HT1080 (cell line): ENCODE measurements at regions not wholly inside any gene's neighbourhood (a gene's known extent, or its start where the extent isn't known, plus 50 kb on each side); places are given as distances from the start of the nearest gene placed in this dataset.

Experiments
- DNase-seq: peaks from one replicate; pipeline ENCODE4 v3.0.0-alpha.2; 2015; ENCODE audit warnings: low read depth

DNA sequence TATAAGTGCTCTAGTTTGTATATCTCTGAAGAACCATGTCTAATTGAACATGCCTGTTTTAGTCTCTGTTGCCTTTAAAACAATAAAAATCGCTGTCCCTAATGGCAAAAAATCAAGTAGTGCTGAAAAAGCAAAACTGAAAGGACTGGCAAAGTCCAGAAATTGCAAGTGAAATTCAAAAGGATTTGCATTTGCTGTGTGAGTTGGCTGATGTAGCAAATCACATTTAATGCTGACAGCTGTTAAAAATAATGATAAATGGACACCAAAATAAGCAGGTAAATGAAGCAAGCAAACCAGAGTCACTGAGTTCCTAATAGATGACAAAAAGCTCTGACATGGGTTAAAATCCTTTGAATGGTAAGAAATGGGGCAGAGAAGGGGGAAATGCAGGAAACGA lies 874.1 kb downstream of the GRM8 start:
- no peak for DNase-seq

DNA sequence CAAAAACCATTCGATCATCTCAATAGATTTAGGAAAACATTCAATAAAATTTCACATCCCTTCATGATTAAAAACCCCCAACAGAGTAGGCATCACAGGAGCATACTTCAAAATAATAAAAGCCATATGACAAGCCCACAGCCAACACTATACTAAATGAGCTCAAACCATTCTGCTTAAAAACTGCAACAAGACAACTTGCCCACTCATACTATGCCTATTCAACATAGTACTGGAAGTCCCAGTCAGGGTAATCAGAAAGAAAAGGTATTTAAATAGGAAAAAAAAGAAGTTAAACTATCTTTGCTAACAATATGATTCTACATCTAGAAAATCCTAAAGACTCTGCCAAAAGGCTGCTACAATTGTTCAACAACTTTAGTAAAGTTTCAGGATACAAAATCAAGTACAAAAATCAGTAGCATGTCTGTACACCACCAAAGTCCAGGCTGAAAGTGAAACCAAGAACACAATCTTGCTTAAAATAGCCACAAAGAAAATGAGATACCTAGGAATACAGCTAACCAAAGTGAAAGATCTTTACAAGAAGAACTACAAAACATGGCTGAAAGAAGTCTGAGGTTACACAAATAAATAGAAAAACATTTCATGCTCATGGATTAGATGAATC lies 882.6 kb downstream of the GRM8 start:
- no peak for DNase-seq

GRCh38 chr7:126362746-126363145 lies 890.0 kb downstream of the GRM8 start:
- no peak for DNase-seq

- no peak for DNase-seq
Observed at GRCh38 chr7:126361183-126361582, 891.6 kb downstream of the GRM8 start.

GRCh38 chr7:126339813-126340212 lies 912.9 kb downstream of the GRM8 start:
- DNase-seq, result no peak

DNA sequence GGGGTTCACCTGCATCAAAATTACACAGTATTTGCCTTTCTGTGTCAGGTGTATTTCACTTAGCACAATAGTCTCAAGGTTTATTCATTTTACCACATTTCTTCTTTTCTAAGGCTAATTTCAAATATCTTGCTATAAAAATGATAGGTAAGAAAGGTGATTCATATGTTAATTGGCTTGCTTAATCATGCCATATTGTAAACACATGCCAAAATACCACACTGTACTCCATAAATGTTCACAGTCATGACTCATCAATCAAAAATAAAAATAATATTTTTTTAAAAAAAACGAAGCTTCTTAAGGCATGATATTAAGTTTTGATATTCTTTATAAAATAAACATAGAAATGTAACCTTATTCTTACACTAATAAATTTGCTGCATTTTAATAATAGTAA lies 947.1 kb downstream of the GRM8 start:
- no peak for DNase-seq

DNA sequence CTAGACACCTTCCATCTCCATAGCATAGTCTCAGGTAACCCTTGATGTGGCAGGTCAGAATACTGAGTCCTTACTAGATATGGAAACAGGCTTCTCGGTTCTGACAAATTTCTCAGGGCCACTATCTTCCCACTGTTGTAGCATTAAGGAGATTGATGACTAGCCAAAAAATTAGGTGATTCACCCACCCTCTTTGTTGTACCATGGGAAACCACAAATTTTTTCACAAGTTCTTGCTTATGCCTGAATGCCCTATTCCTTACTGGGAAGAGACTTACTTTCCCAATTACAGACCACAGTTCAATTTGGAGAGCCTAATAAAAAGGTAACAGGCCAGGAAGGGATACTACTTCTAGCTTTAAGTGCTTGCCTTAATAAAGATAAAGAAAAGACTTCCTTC lies 948.8 kb downstream of the GRM8 start:
- peak; percentile 7 for DNase-seq

DNA sequence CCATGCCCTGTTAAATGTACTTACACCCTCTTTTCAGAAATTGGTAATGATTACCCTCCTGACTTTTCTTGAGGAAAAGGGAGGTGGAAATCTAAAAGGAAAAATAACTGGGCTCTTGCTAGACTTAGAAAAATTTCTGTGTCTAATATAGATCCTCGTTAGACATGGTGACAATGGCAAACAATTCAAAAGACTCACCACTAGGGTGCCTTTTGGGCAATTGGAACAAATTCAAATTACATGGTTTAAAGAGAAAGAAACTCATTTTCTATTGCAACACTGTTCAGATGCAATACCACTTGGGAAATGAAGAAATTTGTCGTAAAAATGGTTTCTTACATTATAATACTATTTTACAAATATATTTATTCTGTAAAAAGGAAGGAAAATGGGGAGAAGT lies 950.1 kb downstream of the GRM8 start:
- no peak for DNase-seq

DNA sequence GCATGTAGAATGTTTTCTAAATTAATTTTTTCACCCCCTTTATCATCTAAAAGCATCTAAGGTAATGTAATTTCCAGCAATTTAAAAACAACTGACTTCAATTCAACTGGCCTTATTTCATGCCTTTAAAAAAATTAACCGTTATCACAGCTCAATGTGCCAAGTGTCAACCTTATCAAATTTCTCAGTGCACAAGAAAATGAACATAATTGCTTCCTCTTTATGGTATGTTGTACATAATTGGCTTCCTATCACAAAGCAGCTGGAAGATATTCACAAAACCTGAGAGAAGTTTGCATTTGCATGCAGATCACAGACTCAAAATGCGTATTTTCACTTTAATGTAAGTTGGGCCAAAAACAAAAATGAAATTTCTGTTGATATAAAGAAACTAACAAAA lies 966.4 kb downstream of the GRM8 start:
- no peak for DNase-seq

- no peak for DNase-seq
Observed at GRCh38 chr7:126236261-126236660, 1016.5 kb downstream of the GRM8 start.

DNA sequence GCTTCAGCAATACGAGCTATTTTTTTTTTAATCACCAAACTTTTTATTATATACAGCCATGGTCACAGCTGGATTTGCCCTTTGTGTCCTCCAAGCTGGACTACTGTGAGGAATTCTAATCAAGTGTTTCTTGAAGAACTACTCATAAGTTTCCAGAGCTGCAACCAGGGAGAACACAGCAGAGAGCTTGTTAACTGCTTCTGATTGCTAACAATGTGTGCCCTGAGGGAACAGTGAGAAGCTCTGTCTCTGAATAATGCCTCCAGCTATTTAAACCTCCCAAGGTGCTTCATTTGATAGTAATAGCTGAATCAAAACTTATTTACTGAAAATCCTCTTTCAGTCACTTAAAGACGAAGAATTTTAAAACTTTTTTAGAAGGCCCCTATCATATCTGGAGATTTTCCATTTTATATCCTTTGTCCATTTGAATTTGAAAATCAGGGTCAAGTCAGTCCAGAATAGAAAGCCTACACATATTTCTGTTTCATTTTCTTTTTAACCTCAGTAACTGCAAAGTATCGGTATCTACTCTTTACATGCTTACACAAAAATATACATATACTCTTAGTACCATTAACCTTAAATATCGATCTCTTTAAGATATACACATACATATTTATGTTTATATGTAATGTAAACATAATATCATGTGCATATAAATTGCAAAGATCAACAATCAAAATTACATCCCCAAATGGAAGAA lies 1024.2 kb downstream of the GRM8 start:
- DNase-seq, result no peak

DNA sequence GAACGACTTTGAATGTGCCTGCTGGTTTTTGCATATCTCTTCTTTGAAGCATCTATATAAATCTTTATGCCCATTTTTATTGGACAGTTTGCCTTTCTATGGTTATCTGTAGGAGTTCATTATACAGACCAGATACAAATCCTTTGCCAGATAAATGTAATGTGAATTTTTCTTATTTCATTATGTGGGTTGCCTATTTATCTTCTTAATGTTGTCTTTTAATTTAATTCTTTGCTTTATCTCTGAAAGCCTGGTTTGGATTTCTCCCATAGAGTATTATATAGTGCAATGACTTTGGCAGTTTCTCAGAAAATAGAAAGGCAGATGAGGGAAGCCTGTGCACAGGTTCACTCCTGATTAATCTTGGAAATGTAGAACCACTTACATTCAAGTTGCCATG lies 1025.1 kb downstream of the GRM8 start:
- DNase-seq, result no peak

- no peak for DNase-seq
Observed at GRCh38 chr7:126227055-126227454, 1025.7 kb downstream of the GRM8 start.

DNA sequence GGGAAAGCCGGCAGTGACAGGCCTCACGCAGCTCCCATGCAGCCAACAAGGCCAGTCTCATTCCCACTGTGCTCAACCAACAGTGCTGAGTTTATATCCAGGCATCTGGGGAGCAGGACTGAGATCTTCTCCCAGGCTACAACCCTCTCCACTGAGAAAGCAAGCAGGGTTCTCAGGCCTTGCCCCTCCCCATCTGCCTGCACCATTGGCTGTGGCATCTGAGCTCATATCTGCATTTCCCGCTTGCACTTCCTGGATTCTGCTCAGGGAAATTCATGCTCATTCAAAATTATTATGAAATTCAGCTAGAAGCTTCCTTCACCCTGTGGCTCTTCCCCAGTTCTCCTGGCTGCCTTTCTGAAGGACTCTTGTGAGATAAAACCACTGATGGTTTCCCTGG lies 1029.0 kb downstream of the GRM8 start:
- no peak for DNase-seq

DNA sequence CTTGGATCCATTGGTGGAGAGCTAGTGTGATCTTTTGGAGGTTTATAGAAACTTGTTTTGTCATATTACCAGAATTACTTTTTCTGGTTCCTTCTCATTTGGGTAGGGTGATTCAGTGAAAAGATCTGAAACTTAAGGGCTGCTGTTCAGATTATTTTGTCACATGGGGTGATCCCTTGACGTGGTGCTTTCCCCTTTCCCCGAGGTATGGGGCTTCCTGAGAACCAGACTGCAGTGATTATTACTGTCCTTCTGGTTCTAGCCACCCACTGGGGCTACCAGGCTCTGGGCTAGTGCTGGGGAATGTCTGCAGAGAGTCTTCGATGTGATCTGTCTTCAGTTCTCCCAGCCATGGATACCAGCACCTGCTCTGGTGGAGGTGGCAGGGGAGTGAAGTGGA lies 1030.0 kb downstream of the GRM8 start:
- no peak for DNase-seq

GRCh38 chr7:126215785-126216184 lies 1037.0 kb downstream of the GRM8 start:
- no peak for DNase-seq

- peak; percentile 5 for DNase-seq
Observed at GRCh38 chr7:126213876-126214275, 1038.9 kb downstream of the GRM8 start.

GRCh38 chr7:126211875-126212274 lies 1040.9 kb downstream of the GRM8 start:
- peak; percentile 53 for DNase-seq

- peak; percentile 8 for DNase-seq
Observed at GRCh38 chr7:126210707-126211106, 1042.0 kb downstream of the GRM8 start.

GRCh38 chr7:126203185-126203584 lies 1049.6 kb downstream of the GRM8 start:
- DNase-seq, result no peak

DNA sequence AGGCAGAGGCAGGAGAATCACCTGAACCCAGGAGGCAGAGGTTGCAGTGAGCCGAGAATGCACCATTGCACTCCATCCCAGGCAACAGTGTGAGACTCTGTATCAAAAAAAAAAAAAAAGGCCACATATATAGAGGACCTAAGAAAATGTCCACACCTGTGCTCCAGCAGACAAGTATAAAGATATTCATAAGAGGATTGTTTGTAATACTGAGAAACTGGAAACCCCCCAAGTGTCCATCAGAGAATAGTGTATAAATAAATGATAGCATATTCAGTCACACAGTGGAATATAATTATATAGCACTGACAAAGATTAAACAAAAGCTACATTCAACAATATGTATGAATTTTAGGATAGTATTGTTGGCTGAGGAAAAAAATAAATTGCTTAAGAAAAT lies 1050.6 kb downstream of the GRM8 start:
- DNase-seq, result no peak

GRCh38 chr7:126185959-126186580 lies 1066.7 kb downstream of the GRM8 start:
- peak; percentile 10 for DNase-seq

- DNase-seq, result no peak
Observed at GRCh38 chr7:126179916-126180315, 1072.8 kb downstream of the GRM8 start.
